ENCODE measurements at regions not wholly inside any gene's neighbourhood (a gene's known extent, or its start where the extent isn't known, plus 50 kb on each side); places are given as distances from the start of the nearest gene placed in this dataset.

- DNase-seq (ENCODE audit: low read depth in 1 of 2, low spot score in 1 of 2), result no peak
- Histone ChIP-seq H3K27me3 (ENCODE audit: insufficient read depth, poor library complexity, severe bottlenecking) (no peaks in the 10 kb centered on the region), H3K4me3 (replicated peaks; ENCODE audit: insufficient read depth, low read length) (no peak overlapping the region), H3K27ac (replicated peaks) (no peak overlapping the region)
- TF ChIP-seq REST (IDR thresholded peaks at IDR 0.05; ENCODE audit: insufficient replicate concordance, low read depth), result no peak
- TF ChIP-seq POLR2AphosphoS5 (IDR thresholded peaks at IDR 0.05; ENCODE audit: low read depth), result no peak
- TF ChIP-seq, protein P1, sequence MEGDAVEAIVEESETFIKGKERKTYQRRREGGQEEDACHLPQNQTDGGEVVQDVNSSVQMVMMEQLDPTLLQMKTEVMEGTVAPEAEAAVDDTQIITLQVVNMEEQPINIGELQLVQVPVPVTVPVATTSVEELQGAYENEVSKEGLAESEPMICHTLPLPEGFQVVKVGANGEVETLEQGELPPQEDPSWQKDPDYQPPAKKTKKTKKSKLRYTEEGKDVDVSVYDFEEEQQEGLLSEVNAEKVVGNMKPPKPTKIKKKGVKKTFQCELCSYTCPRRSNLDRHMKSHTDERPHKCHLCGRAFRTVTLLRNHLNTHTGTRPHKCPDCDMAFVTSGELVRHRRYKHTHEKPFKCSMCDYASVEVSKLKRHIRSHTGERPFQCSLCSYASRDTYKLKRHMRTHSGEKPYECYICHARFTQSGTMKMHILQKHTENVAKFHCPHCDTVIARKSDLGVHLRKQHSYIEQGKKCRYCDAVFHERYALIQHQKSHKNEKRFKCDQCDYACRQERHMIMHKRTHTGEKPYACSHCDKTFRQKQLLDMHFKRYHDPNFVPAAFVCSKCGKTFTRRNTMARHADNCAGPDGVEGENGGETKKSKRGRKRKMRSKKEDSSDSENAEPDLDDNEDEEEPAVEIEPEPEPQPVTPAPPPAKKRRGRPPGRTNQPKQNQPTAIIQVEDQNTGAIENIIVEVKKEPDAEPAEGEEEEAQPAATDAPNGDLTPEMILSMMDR (IDR thresholded peaks at IDR 0.05; ENCODE audit: insufficient read depth, low read length), result no peak
- TF ChIP-seq SPI1 (IDR thresholded peaks at IDR 0.05; ENCODE audit: borderline replicate concordance, low read depth), result no peak
- TF ChIP-seq GABPA (IDR thresholded peaks at IDR 0.05; ENCODE audit: low read depth), result no peak
Measured at GRCh38 chr17:21522755-21523336, 146.7 kb downstream of the KCNJ12 start.

GRCh38 chr17:21523497-21524210, 147.5 kb downstream of the KCNJ12 start:
- Histone ChIP-seq H3K27me3 (ENCODE audit: insufficient read depth, poor library complexity, severe bottlenecking) (no peaks in the 10 kb centered on the region), H3K4me3 (replicated peaks; ENCODE audit: insufficient read depth, low read length) (no peak overlapping the region), H3K27ac (replicated peaks) (no peak overlapping the region)
- TF ChIP-seq POLR2AphosphoS5 (IDR thresholded peaks at IDR 0.05; ENCODE audit: low read depth), result no peak
- TF ChIP-seq SPI1 (IDR thresholded peaks at IDR 0.05; ENCODE audit: borderline replicate concordance, low read depth), result no peak
- TF ChIP-seq GABPA (IDR thresholded peaks at IDR 0.05; ENCODE audit: low read depth), result no peak
- TF ChIP-seq, protein P1 (IDR thresholded peaks at IDR 0.05; ENCODE audit: insufficient read depth, low read length), result no peak
- no peak for DNase-seq (ENCODE audit: low read depth in 1 of 2, low spot score in 1 of 2)

DNA sequence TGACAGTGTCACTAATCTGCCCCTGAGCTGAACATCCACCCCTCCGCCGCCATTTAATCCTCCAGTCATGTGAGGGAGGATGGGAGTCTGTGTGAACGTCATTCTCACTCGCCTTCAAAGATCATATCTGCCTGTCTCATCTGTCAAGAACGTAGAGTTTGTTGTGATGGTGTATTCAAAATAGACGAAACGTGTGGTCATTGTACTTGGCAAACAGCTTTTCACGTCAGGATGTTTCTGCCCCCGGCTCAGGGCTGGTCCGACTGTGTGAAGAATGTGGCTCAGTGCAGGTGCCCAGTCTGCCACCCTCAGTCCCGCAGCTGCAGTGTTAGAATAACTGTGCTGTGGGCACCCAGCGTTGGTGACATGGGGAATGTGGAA, 148.0 kb downstream of the KCNJ12 start:
- Histone ChIP-seq H3K27ac (replicated peaks) (no peak overlapping the region), H3K27me3 (ENCODE audit: insufficient read depth, poor library complexity, severe bottlenecking) (no peaks in the 10 kb centered on the region), H3K4me3 (replicated peaks; ENCODE audit: insufficient read depth, low read length) (no peak overlapping the region)
- TF ChIP-seq POLR2AphosphoS5 (IDR thresholded peaks at IDR 0.05; ENCODE audit: low read depth), result no peak
- TF ChIP-seq REST (IDR thresholded peaks at IDR 0.05; ENCODE audit: insufficient replicate concordance, low read depth), result no peak
- TF ChIP-seq, protein P1 (IDR thresholded peaks at IDR 0.05; ENCODE audit: insufficient read depth, low read length), result no peak
- no peak for TF ChIP-seq SPI1 (IDR thresholded peaks at IDR 0.05; ENCODE audit: borderline replicate concordance, low read depth)
- no peak for TF ChIP-seq GABPA (IDR thresholded peaks at IDR 0.05; ENCODE audit: low read depth)
- no peak for DNase-seq (ENCODE audit: low read depth in 1 of 2, low spot score in 1 of 2)
